Right lobe of liver (tissue), 4 donors: ENCODE measurements at regions not wholly inside any gene's neighbourhood (a gene's known extent, or its start where the extent isn't known, plus 50 kb on each side); places are given as distances from the start of the nearest gene placed in this dataset.

Source experiments
- CTCF ChIP-seq, 4 donors: fragments of 200-600 bp in 3 of 4; fragments of 450-650 bp in 1 of 4; IDR thresholded peaks; one replicate each; pipeline versions ENCODE4 v1.5.1 to v1.8.0; 2016 to 2022; ENCODE audit warnings: antibody characterized with exemption in 4 of 4, mild to moderate bottlenecking in 2 of 4
- POLR2A ChIP-seq: fragments of 450-650 bp; IDR thresholded peaks from one replicate; pipeline ENCODE4 v1.6.1; 2017; ENCODE audit warnings: antibody characterized with exemption, mild to moderate bottlenecking
- donor health status: DM: no; HTN: no; CAD: no.
- donor health status: DM: no; HTN: no; CAD: no.
- donor health status: DM: no; HTN: yes; CAD: no.

GRCh38 chr10:84765086-84765485 lies 436.7 kb downstream of the CCSER2 start:
- no peak for TF ChIP-seq CTCF (IDR thresholded peaks at IDR 0.05)
- no peak for TF ChIP-seq POLR2A
